HEK293T (cell line): ENCODE measurements at regions not wholly inside any gene's neighbourhood (a gene's known extent, or its start where the extent isn't known, plus 50 kb on each side); places are given as distances from the start of the nearest gene placed in this dataset.
"Not testable (repeated sequence)": the region's sequence is repeated elsewhere in the genome, so short reads cannot be mapped to it uniquely, and the experiment has no call there.

Experiments
- ARNT ChIP-seq: fragments of 450-650 bp; IDR thresholded peaks from 2 replicates; pipeline ENCODE4 v1.6.1; 2017; ENCODE audit warnings: mild to moderate bottlenecking
- BHLHE40 ChIP-seq: fragments of 450-650 bp; IDR thresholded peaks from 2 replicates; pipeline ENCODE4 v1.6.1; 2016; ENCODE audit warnings: mild to moderate bottlenecking, moderate library complexity, borderline replicate concordance
- CTBP1 ChIP-seq: fragments of 450-650 bp; IDR thresholded peaks from 2 replicates; pipeline ENCODE4 v1.6.1; 2016; ENCODE audit warnings: borderline replicate concordance
- ELF4 ChIP-seq: fragments of 450-650 bp; IDR thresholded peaks from 2 replicates; pipeline ENCODE4 v1.6.1; 2017; ENCODE audit warnings: antibody characterized with exemption
- FOXA1 ChIP-seq: fragments of 450-650 bp; IDR thresholded peaks from 2 replicates; pipeline ENCODE4 v1.6.1; 2016; ENCODE audit warnings: mild to moderate bottlenecking
- FOXK2 ChIP-seq: fragments of 450-650 bp; IDR thresholded peaks from 2 replicates; pipeline ENCODE4 v1.6.1; 2016; ENCODE audit warnings: mild to moderate bottlenecking
- FOXM1 ChIP-seq: fragments of 450-650 bp; IDR thresholded peaks from 2 replicates; pipeline ENCODE4 v1.6.1; 2017; ENCODE audit warnings: mild to moderate bottlenecking, borderline replicate concordance
- HDGF ChIP-seq: fragments of 450-650 bp; IDR thresholded peaks from 2 replicates; pipeline ENCODE4 v1.6.1; 2017; ENCODE audit warnings: antibody characterized with exemption, borderline replicate concordance
- LEF1 ChIP-seq: fragments of 450-650 bp; IDR thresholded peaks from 2 replicates; pipeline ENCODE4 v1.6.1; 2017; ENCODE audit warnings: mild to moderate bottlenecking, borderline replicate concordance
- SP1 ChIP-seq: fragments of 450-650 bp; IDR thresholded peaks from 2 replicates; pipeline ENCODE4 v1.6.1; 2017
- TARDBP ChIP-seq: fragments of 450-650 bp; IDR thresholded peaks from 2 replicates; pipeline ENCODE4 v1.6.1; 2016
- TF ChIP-seq, protein P1 (sequence below): fragments of 450-650 bp; IDR thresholded peaks from 2 replicates; pipeline ENCODE4 v1.6.1; 2016

DNA sequence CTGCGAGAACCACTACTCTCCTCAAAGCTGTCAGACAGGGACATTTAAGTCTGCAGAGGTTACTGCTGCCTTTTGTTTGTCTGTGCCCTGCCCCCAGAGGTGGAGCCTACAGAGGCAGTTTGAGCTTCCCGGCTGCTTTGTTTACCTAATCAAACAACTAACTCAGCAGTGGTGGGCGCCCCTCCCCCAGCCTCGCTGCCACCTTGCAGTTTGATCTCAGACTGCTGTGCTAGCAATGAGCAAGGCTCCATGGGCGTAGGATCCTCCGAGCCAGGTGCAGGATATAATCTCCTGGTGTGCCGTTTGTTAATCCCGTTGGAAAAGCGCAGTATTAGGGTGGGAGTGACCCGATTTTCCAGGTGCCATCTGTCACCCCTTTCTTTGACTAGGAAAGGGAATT, 147.7 kb upstream of the MRPS22 start:
- TF ChIP-seq ELF4, FOXM1, HDGF, BHLHE40, SP1, TARDBP, FOXA1, FOXK2, LEF1, CTBP1, ARNT: not testable (repeated sequence)
- TF ChIP-seq, protein P1, sequence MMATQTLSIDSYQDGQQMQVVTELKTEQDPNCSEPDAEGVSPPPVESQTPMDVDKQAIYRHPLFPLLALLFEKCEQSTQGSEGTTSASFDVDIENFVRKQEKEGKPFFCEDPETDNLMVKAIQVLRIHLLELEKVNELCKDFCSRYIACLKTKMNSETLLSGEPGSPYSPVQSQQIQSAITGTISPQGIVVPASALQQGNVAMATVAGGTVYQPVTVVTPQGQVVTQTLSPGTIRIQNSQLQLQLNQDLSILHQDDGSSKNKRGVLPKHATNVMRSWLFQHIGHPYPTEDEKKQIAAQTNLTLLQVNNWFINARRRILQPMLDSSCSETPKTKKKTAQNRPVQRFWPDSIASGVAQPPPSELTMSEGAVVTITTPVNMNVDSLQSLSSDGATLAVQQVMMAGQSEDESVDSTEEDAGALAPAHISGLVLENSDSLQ, result not testable (repeated sequence)
